ENCODE measurements at regions not wholly inside any gene's neighbourhood (a gene's known extent, or its start where the extent isn't known, plus 50 kb on each side); places are given as distances from the start of the nearest gene placed in this dataset.

DNA sequence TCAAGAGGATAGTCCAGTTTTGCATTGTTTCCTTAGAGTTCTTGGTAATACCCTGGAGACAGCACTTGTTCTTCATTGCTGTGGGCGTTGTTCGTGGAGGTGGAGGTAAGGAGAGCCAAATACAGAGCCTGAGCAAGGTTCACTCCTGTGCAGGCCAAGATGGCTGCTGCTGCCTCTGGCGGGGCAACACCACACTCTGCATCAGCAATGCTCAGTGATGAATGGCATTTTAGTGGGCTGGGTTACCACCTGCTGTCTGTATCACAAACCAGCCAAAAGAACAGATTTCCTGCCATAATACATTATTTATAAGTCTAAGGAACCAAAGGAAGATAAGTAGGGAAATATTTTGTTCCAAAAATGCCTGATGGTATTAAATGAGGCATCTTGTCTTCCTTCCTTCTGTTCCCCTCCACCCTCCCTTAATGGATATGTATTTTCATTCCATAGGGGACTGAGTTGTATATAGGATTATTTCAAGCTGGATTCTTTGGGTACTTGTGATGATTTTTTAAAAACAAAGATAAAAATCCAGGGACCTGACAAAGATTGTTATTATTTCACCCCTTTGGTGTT is 61.6 kb upstream of the LIMCH1 start:
- TF ChIP-seq, protein P1, sequence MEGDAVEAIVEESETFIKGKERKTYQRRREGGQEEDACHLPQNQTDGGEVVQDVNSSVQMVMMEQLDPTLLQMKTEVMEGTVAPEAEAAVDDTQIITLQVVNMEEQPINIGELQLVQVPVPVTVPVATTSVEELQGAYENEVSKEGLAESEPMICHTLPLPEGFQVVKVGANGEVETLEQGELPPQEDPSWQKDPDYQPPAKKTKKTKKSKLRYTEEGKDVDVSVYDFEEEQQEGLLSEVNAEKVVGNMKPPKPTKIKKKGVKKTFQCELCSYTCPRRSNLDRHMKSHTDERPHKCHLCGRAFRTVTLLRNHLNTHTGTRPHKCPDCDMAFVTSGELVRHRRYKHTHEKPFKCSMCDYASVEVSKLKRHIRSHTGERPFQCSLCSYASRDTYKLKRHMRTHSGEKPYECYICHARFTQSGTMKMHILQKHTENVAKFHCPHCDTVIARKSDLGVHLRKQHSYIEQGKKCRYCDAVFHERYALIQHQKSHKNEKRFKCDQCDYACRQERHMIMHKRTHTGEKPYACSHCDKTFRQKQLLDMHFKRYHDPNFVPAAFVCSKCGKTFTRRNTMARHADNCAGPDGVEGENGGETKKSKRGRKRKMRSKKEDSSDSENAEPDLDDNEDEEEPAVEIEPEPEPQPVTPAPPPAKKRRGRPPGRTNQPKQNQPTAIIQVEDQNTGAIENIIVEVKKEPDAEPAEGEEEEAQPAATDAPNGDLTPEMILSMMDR (IDR thresholded peaks at IDR 0.05; ENCODE audit: insufficient read depth, low read length, poor library complexity, severe bottlenecking): no peak
- TF ChIP-seq EZH2phosphoT487 (conservative IDR thresholded peaks at IDR 0.05; ENCODE audit: low read length): no peak
